Stimulated activated CD4-positive, alpha-beta T cell treated with anti-CD3 and anti-CD28 coated beads, Interleukin-1b, Interleukin-23, amount 100 ng/mL, for 48 hours (primary cell): ENCODE measurements at regions not wholly inside any gene's neighbourhood (a gene's known extent, or its start where the extent isn't known, plus 50 kb on each side); places are given as distances from the start of the nearest gene placed in this dataset.
"Not testable (repeated sequence)": the region's sequence is repeated elsewhere in the genome, so short reads cannot be mapped to it uniquely, and the experiment has no call there.

Experiments used
- DNase-seq: peaks from one replicate; pipeline ENCODE4 v3.0.0-alpha.2; 2020

DNA sequence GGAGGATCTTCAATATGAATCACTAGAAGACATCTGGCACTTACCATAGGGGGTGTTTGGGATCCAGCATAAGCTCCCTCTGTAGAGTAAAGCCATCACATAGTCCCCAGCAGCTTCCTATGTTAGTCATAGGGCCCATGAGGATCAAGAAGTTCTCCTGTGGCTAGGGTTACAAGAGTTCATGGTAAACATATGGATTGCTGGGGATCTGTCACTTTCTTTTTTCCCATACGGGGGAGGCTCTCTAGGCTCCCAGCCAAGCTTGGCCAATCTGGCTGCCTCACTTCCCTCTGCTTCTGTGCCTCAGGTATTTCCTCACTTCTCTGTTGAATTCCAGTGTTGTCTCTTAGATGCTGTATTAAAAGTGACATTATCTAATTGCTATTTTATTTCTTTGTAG is 597.9 kb downstream of the PDCD6IP start:
- DNase-seq: no peak

DNA sequence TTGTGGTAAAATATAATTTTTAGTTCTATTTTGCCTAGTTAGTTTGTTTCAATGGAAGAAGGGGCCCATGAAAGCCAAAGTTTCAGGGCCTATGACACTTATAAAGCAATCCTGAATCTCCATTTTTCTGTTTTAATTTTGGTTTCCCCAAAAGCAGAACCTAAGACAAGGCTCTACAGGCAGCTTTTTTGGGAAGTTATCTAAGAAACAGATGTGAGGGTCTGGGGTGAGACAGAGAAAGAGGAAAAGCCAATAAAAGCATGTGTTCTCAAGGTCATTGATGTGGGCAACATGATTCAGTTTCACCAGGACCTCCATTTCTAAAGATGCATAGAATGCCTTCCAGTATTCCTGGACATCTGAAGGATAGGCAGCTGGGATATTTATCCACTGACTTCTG is 598.5 kb downstream of the PDCD6IP start:
- DNase-seq: no peak

DNA sequence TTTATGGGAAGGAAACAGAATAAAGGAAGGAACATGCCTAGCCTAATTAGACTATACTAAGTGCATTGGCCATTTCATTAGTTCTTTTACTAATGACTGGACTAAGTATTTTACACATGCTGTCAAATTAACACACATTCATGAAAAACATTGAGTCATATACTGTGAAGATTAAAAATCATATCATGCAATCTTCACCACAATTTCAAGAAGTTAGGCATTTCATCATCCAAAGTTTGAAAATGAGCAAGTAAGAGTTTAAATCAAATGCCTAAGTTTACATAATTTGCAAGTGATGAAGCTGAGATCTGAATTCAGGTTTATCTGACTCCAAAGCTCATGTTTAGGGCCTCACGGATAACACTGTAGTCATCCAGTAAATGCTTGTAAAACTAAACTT is 601.0 kb downstream of the PDCD6IP start:
- DNase-seq: no peak

DNA sequence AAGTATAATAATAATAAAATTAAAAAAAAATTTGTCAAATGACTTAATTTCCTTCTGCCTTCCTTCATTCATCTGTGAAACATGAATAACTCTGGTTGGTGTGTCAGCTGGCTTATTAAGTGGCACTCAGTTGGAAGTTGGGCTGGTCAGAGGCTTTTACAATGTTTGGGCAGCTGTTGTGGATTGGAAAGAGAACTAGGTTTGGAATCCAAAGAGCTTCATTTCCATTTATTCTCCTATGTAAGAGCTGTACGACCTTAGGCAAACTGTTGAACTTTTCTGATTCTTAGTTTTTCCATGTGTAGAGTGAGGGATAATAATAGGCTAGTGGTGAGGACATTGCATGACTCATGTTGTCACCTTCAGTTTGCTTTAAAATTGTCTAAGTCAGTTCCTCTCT is 606.7 kb downstream of the PDCD6IP start:
- no peak for DNase-seq

DNA sequence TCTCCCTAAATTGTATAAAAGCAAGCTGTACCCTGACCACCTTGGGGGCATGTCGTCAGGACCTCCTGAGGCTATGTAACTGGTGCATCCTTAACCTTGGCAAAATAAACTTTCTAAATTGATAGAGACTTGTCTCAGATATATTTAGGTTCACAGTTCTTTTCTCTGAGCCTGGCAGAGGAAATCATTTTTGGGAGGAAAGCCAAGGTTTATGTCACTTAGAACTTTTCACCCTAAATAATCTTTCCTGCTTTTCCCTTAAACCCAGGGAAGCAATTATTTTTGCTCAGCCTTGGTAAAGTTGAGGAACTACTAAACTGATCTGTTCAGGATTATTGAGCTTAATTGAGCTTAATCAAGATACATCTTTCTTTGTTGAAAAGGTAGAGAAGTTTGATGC is 608.9 kb downstream of the PDCD6IP start:
- no peak for DNase-seq

DNA sequence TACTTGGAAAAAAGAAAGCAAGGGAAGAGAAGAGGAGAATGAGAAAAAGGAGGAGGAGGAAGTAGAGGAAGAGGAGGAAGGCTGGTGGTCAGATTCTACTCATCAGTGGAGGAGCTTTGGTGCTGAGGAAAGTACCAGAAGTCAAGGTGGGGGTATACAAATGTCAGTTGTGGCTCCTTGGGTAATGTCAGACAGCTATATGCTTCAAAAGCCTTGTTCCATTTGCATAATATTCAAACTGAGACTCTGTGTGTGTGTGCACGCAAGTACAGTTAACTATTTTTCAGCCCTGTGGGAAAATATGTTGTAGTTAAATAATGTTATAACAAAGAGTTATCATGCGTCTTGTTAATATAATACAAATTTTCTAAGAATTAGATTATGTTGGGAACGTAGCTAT is 609.7 kb downstream of the PDCD6IP start:
- DNase-seq: no peak

DNA sequence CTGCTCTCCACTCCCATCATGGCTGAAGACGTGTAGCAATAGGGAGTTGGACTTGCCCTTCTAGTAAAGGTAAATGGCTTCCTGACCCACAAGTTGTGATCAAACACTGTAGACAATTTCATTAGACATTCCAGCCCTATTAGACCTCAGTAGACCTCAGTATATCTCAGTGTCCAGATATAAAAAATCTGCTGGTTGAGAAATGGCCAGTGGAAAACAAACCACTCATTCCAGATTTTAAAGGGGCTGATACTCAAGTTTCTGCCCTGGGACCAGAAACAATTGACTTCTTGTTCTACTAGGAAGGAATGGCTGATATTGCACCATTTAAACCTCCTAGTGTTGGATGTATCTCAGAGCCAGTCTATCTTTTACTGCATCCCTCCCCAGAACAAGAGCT is 613.2 kb downstream of the PDCD6IP start:
- DNase-seq: no peak

DNA sequence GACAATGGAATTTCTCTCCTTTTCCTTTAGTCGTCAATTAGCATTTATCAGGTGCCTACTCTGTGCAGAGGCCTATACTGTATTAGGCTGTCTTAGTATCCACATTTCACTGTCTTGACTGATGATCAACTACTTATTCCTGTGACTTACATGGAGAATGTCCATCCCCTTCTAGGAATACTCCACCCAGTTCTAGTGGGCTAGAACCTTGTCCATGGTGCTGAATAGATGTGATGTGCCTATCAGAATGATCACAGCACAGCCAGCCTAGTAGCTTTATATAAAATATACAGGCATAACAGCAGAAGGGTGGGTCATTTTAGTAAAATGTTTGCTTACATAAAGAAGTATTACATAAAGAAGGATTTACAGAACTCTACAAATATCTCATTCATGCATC is 621.4 kb downstream of the PDCD6IP start:
- DNase-seq: no peak

DNA sequence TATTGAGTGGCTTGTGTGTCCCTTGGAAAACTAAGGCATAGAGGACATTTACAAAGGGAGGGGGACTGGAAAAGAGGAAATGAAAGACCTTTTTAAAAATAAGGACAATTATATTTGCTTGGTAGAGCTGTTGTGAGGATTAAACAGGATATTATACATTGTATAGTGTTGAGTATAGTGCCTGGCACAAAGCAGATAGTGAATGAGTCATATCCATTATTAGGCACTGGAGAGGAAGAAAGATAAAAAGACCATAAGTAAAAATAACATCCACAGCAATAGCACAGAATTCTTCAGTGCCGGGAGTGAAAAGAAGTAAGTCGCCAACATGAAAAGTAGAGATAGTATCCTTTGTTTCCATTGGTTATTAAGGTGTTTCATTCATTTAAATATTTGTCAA is 623.3 kb downstream of the PDCD6IP start:
- no peak for DNase-seq

DNA sequence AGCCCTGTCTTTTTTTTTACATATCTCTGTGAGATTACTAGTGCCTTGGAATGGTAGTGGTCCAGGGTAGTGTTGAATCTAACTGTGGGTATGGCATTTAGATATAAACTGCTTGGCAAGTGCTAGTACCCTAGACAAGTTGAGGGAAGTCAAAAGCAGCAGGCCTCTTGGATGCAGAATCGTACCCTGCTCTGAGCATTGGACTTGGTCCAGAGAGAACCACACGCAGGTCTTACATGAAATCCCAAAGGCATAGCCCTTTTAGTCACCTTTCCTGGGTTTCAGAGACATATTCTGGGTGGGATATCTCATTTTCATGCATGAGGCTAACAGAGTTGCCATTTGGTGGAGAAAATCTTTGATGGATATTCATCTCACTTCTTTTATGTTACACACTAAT is 641.4 kb downstream of the PDCD6IP start:
- no peak for DNase-seq

DNA sequence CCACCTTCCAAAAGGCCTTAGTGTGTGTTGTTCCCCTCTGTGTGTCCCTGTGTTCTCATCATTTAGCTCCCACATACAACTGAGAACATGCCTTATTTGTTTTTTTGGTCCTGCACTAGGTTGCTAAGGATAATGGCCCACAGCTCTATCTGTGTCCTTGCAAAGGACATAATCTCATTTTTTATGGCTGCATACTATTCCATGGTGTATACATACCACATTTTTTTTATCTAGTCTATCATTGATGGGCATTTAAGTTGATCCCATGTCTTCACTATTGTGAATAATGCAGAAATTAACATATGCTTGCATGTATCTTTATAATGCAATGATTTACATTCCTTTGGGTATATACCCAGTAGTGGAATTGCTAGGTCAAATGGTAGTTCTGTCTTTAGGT is 645.7 kb downstream of the PDCD6IP start:
- DNase-seq: no peak

DNA sequence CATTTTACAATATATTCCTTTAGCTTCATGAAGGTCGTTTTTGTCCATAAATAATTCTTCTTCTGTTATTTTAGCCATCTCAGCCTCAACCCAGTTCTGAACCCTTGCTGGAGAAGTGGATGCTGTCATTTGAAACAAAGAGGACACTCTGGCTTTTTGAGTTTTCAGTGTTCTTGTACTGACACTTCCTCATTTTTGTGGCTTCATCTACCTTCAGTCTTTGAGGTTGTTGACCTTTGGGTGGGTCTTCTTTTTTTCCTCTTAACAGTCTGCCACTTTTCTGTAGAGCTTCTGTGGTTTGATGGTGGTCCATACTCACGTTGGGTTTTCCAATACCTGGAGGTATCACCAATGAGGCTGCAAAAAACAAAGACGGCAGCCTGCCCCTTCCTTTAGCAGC is 650.9 kb downstream of the PDCD6IP start:
- DNase-seq: no peak

DNA sequence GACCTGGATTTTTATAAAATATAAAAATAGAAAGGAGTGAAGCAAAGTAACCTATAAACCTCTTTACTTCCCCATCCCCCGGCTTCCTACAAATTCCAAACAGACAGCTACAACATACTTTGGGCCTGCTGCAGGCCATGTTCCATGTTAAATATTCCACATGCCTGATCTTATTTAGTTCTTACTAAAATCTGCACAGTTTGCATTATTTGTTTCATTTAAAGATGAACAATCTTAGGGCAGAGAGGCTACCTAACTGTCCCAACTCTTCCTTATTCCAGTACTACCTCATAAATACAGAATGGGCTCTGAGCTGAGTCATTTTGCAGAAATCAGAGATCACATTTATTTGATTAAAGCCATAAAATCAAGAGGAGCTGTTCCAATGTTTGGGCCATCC is 665.0 kb downstream of the PDCD6IP start:
- DNase-seq: no peak

DNA sequence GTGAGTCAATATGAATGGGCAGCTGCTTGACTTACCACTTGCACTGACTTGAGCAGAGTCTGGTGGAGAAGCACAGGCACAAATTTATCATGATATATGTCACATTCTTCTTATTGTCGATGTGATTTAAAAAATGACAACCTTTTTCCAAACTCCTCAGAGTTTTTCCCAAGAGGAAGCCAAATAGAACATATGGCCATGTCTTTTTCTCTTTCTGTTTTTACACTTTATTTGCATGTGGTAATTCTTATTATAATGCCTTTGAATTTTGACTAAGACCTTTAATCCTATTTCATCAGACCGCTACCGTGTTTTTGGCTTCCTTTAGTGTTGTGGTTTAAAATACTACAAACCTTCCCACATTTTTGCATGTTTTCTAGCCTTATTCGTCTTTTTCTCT is 666.2 kb downstream of the PDCD6IP start:
- no peak for DNase-seq

DNA sequence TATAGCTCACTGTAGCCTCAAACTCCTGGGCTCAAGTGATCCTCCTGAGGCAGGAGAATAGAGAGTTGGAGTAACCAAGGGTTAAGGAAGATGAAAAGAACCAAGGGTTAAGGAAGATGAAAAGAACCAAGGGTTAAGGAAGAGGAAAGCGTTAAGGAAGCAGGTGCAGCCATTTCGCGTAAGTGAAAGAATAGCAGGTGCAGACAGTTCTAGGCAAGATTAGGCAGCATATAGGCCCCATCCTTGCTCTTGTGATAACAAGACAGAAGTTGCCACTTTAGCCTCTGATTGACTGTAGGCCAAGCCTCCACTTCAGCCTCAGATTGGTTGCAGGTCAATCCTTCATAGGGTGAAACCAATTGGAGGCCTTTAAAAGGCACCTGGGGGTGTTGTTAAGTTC is 677.4 kb downstream of the PDCD6IP start:
- no peak for DNase-seq

DNA sequence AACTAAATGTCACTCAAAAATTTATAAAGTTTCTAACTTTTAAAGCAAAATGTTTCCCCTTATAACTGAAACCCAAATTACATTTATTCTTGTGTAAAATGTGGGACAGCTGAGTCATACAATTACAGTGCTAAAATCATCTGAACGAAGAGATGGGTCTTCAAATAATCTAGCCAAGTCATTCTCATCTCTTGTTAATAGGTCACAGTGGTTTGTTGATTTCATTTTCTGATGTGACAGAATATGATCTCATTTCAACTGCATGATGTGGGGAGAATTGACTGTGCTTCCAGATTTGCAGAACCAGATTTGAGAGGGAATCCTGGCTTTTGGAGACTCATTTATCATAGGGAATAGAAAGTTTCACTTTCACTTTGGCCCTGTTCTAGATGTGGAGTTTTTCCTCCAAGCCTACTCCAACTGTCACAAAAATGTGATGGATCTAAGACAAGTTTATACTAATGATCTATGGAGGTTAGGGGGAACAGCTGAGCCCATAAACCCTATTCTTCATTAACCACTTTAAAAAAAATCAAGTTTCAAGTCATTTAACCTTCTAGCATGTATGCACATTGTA is 685.0 kb downstream of the PDCD6IP start:
- DNase-seq: no peak

DNA sequence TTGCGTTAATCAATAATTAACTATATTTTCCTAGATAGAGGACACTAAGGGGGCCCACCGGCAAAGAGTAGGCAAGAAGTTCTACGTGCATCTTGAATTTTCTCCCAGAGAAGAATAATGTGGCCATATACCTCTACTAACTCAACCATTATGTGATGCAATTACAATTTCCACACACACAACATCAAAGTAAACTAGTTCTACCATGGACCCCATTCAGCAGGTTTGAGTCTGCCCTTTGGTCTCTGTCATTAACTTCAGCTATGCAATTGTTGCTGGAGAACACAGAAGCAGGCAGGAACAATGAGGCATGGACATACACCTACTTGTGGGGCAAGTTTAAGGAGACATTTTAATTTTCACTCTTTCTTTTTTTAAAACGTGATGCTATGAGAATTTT is 705.9 kb downstream of the PDCD6IP start:
- DNase-seq: no peak

DNA sequence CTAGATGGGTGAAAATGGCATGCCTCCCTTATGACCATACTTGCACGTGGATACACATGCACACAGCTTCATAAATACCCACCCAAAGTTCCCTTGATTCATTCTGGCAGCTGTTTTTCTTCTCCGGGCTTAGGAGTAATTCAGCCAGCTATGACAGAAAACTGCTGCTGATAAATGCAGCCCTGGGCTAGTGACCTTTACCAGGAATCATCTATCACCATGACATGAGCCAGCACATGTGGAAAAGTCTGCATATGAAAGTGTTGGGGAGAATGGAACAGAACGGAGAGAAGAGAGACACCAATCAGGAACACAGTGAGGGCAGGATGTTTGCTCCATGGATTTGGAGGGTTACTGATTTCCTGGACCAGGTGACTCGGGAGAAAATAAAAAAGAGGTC is 706.3 kb downstream of the PDCD6IP start:
- no peak for DNase-seq

DNA sequence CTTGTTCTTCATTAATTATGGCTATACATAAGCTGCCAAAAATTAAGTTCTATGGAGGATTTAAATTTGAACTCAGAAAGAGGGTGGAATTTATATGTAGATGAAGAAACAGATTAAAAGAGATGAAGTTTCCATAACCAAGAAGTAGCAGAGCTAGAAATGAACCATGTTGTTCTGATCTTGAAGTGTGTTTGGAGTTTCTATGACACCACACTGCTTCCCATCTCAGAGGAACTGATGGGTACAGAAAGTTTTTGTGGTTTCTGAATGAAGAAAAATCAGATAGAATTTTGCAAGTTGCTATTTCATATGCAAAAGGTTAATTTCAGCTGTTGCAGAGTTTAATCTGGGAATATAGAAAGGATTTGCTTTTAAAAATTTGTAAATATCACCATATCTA is 710.3 kb downstream of the PDCD6IP start:
- DNase-seq: no peak

DNA sequence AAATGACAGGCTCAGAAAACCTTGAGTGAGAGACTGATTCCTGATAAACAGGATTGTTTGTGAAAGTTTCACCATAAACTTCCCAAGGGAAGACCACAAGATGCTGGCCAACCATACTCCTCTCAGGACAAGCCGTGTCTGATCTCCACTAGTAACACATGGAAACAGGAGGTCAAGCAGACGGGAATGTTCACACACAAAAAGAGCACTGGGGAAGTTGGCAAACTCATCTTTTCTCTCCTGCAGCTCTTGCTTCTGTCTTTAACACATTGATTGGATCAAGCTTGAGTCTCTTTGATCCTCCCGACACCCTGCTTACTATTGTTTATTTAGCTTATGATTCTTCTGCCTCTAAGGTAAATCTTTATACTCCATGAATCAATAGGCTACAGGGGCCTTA is 713.5 kb downstream of the PDCD6IP start:
- no peak for DNase-seq

DNA sequence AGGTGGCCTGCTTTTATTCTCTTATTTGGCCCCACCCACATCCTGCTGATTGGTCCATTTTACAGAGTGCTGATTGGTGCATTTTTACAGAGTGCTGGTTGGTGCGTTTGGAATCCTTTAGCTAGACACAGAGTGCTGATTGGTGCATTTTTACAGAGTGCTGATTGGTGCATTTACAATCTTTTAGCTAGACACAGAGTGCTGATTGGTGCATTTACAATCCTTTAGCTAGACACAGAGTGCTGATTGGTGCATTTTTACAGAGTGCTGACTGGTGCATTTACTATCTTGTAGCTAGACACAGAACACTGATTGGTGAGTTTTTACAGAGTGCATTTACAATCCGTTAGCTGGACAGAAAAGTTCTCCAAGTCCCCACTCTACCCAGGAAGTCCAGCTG is 720.6 kb downstream of the PDCD6IP start:
- not testable (repeated sequence) for DNase-seq

DNA sequence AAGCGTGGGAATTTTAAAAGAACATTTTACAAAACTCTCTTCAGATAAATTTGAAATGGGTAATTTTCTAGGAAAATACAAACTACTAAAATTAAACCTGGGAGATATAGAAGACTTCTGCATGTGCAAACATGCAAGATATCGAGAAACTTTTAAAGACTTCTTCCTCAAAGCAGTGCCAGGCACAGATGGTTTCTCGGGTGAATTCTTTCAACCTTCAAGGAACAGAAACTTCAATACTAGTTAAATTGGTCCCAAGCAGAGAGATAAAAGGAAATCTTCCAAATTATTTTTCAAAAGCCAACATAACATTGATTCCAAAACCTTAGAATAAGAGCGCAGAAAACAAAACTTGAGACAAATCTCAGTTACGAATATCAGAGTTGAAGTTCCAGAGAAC is 732.7 kb downstream of the PDCD6IP start:
- DNase-seq: no peak

DNA sequence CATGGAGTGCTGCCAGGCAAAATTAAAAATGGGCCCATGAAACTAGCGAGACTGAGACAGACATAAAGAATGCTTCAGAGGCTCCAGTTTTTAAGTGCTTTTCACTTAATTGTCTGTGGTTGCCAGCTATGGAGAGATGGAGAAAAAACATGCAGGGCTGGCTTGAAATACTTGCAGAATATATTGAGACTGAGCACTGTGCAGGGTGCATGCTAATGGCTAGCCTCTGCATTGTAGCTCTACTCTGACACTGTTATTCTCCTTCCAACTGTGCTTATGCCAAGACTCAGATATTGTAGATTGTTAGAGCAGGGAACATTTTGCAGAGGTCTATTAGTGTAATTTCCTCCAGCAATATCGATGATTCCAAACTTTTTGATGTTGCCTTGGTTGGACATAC is 735.0 kb downstream of the PDCD6IP start:
- no peak for DNase-seq

DNA sequence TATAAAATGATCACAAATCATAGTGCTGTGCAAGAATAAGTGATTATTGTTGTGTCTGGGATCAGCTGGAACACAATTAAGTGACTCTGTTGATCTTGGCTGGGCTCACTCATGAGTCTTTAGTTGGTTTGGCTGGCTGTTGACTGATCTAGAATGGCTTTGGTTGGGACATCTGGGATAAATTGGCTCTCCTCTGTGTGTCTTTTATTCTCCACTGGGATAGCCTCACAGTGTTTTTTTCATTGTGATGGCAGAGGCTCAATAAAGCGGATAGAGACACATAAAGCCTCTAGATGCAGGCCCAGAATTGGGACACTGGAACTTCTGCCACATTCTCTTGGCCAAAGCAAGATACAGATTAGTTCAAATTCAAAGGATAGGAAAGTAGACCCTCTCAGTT is 735.6 kb downstream of the PDCD6IP start:
- no peak for DNase-seq

DNA sequence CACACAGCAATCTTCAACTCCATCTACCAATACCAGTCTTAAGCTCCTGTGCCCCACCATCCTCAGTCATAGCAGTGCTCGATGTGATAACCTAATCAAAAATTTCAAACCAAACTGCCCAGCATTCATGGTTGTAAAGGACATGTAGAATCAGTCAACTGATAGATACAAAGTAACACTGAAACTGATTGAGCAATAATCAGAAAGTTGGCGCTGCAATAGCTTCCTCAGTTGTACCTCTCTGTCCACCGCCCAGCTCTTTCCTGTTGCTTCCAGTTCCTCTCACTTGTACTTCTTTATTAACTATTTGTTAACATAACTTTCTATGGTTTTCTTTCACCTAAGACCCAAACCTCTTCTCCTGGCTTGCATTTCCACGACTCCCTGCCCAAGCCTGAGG is 745.7 kb downstream of the PDCD6IP start:
- DNase-seq: no peak

DNA sequence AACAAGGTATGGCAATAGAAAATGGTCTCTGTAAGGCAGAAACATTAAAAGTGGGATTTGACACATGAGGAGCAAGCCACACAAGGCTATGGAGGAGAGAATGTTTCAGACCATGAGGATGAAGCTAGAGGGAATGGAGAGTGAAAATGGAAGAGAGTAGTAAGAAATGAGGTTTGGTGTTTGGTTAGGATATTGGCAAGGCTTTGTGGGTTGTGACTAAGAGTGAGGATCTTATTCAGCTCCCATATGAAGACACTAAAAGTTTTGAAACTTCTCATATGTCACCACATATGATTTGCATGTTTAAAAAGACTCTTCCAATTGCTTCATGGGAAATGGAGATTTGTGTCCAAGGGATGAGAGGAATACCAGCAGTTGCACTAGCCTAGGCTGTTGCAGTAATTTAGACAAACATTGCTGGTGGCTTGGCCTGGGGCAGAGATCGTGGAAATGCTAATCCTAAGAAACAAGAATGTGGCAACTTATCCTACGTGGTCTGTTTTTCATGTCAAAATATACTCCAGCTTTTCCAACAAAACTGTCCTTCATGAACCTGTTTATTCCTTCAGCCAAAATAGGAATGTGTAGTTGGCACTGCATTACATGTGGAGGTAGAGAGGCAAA is 749.0 kb downstream of the PDCD6IP start:
- no peak for DNase-seq
